Kidney (tissue), 13 donors: ENCODE measurements at regions not wholly inside any gene's neighbourhood (a gene's known extent, or its start where the extent isn't known, plus 50 kb on each side); places are given as distances from the start of the nearest gene placed in this dataset.

Experiments
- DNase-seq, 5 donors: peaks; one replicate each; pipeline ENCODE4 v3.0.0-alpha.2; 2013 to 2020
- FAIRE-seq: peaks from 2 replicates; lab custom pipeline; 2012; peaks lifted over from hg19 to GRCh38; lab: Jason Lieb, UNC
- H3K27ac ChIP-seq, 2 donors: one replicate each; pipeline ENCODE4 v1.7.0; 2013; ENCODE audit warnings: low read depth in 2 of 2, low read length in 2 of 2, inconsistent platforms in 1 of 2
- H3K27me3 ChIP-seq: one replicate; pipeline ENCODE4 v1.7.1; 2013; ENCODE audit warnings: low read length, inconsistent platforms; ENCODE audit not compliant: control insufficient read depth, insufficient read depth
- H3K36me3 ChIP-seq, 3 donors: one replicate each; pipeline versions ENCODE4 v1.7.0 to v1.7.1; 2013; ENCODE audit warnings: low read length in 3 of 3, control low read depth in 1 of 3, inconsistent platforms in 1 of 3; ENCODE audit not compliant: insufficient read depth in 3 of 3, control insufficient read depth in 2 of 3
- H3K4me1 ChIP-seq, 3 donors: one replicate each; pipeline versions ENCODE4 v1.7.0 to v1.7.1; 2013; ENCODE audit warnings: low read length in 3 of 3, inconsistent platforms in 1 of 3, low read depth in 1 of 3; ENCODE audit not compliant: control insufficient read depth in 2 of 3, insufficient read depth in 2 of 3
- H3K4me3 ChIP-seq, 3 donors: one replicate each; pipeline versions ENCODE4 v1.7.0 to v1.8.1; 2013; ENCODE audit warnings: low read length in 3 of 3, control low read depth in 1 of 3, inconsistent platforms in 1 of 3
- H3K9ac ChIP-seq, 3 donors: one replicate each; pipeline versions ENCODE4 v1.7.0 to v1.7.1; 2013; ENCODE audit warnings: low read length in 3 of 3, control low read depth in 1 of 3, inconsistent platforms in 1 of 3
- H3K9me3 ChIP-seq, 3 donors: one replicate each; pipeline versions ENCODE4 v1.7.0 to v1.7.1; 2013; ENCODE audit warnings: low read length in 3 of 3, control low read depth in 1 of 3, inconsistent platforms in 1 of 3; ENCODE audit not compliant: control insufficient read depth in 2 of 3, insufficient read depth in 1 of 3
- CTCF ChIP-seq: IDR thresholded peaks from 3 replicates; pipeline ENCODE4 v1.5.1; 2012; ENCODE audit warnings: mild to moderate bottlenecking, moderate library complexity, borderline replicate concordance; ENCODE audit not compliant: insufficient read depth; ENCODE audit errors: extremely low read depth
- intact Hi-C: fragments of 100-400 bp; cut with DNase I; formaldehyde crosslinking; loops from one replicate; pipeline ENCODE4 v1.11.1; 2022
- donor health status: control.
- donor health status: control.
- donor health status: control.
- donor health status: control.
- donor health status: control.
- donor health status: DM: yes; HTN: yes; CAD: no.
- donor health status: Normal renal cell carcinoma (clear cell type).

DNA sequence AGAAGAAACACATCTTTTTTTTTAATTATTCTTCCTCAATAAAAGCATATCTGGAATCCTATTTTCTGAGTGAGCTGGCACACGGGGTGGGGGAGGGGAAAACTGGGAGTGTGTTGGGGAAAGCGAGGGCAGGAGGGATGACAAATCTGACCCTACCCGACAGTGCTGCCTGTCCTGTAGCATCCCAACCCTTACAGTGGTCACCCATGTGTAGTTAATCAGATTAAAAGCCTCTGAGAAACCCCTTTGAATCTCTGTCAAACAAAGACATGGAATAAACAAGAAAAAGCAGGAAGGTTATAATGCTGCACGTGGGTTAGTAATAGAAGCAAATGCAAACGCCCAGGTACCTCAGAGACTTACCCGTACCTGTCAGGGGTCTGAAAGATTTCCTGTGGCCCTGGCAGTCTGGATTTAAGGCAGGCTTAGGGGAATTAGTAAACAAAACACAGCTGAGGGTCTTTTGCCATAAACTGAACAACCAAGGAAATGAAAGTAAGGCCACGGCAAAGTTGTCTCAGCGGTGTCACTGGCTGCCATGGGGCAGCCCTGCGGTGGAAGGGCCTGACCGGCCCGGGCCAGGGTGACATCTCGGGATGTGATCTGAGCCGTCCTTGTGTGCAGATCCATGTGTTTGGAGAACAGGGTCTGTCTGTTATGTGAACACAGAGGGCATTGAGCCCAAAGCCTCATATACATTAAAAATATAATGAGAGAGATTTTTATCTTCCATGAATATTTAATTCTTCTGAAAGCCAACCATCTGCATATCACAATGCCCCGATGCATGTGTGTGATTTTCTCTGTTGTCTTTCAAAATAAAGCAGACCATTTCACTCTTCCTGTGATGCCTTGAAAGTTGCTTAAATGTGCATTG, 308.2 kb downstream of the ZNF608 start:
- Histone ChIP-seq H3K4me3 (no peak overlapping the region), H3K27ac (no peak overlapping the region), H3K4me1 (no peaks in the 10 kb centered on the region), H3K36me3 (no peaks in the 10 kb centered on the region), H3K9me3 (peaks cover 0 to 4% (median 0%) of the 10 kb centered on the region in 3 donors), H3K27me3 (no peaks in the 10 kb centered on the region), H3K9ac (no peak overlapping the region)
- DNase-seq (peak in 1 of 5 donors; percentile 18), FAIRE-seq (no peak)
- intact Hi-C loops: no loop called here
- TF ChIP-seq CTCF: no peak

GRCh38 chr5:124436294-124436693, 310.1 kb downstream of the ZNF608 start:
- H3K9ac ChIP-seq: no peak overlapping the region
- H3K36me3 ChIP-seq: no peaks in the 10 kb centered on the region
- DNase-seq (no peak), FAIRE-seq (no peak)
- intact Hi-C loops: no loop called here
- H3K4me1 ChIP-seq: no peaks in the 10 kb centered on the region
- H3K4me3 ChIP-seq: no peak overlapping the region
- no peaks in the 10 kb centered on the region for H3K27me3 ChIP-seq
- no peak for TF ChIP-seq CTCF
- peaks cover 0 to 4% (median 0%) of the 10 kb centered on the region in 3 donors for H3K9me3 ChIP-seq
- no peak overlapping the region for H3K27ac ChIP-seq

DNA sequence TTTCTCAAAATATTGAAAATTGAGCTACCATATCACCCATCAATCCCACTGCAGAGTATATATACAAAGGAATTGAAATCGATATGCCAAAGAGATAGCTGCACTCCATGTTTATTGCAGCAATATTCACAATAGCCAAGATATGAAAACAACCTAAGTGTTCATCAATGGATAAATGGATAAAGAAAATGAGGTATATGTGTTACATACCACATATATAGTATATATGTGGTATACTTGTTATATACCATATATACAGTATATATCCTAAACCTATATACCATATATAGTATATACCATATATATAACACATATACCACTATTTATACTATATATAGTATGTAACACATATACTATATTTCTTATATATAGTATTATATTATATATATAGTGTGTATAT, 313.3 kb downstream of the ZNF608 start:
- H3K36me3 ChIP-seq: no peaks in the 10 kb centered on the region
- no peak for TF ChIP-seq CTCF
- no peak overlapping the region for H3K9ac ChIP-seq
- peaks cover 0 to 4% (median 0%) of the 10 kb centered on the region in 3 donors for H3K9me3 ChIP-seq
- no peaks in the 10 kb centered on the region for H3K27me3 ChIP-seq
- intact Hi-C loops: no loop called here
- DNase-seq: no peak
- peak; percentile 53 for FAIRE-seq
- no peak overlapping the region for H3K27ac ChIP-seq
- no peak overlapping the region for H3K4me3 ChIP-seq
- H3K4me1 ChIP-seq: no peaks in the 10 kb centered on the region

- H3K4me3 ChIP-seq: no peak overlapping the region
- no peaks in the 10 kb centered on the region for H3K36me3 ChIP-seq
- no peak overlapping the region for H3K9ac ChIP-seq
- no peak overlapping the region for H3K27ac ChIP-seq
- intact Hi-C loops: no loop called here
- no peaks in the 10 kb centered on the region for H3K4me1 ChIP-seq
- FAIRE-seq: no peak
- TF ChIP-seq CTCF: no peak
- no peaks in the 10 kb centered on the region for H3K9me3 ChIP-seq
- no peaks in the 10 kb centered on the region for H3K27me3 ChIP-seq
- DNase-seq: no peak
These were observed 324.9 kb downstream of the ZNF608 start for GRCh38 chr5:124421584-124421983.
